ENCODE measurements at regions not wholly inside any gene's neighbourhood (a gene's known extent, or its start where the extent isn't known, plus 50 kb on each side); places are given as distances from the start of the nearest gene placed in this dataset.

GRCh38 chr2:161095314-161095713 lies 64.9 kb upstream of the TANK start:
- no peak for TF ChIP-seq CTCF (IDR thresholded peaks at IDR 0.05; ENCODE audit: insufficient read depth, low read depth, low read length)
- no peak for TF ChIP-seq EZH2 (IDR thresholded peaks at IDR 0.05; ENCODE audit: insufficient read depth, low read length)

Data from astrocyte (in vitro differentiated cells and primary cell).